ENCODE measurements at regions not wholly inside any gene's neighbourhood (a gene's known extent, or its start where the extent isn't known, plus 50 kb on each side); places are given as distances from the start of the nearest gene placed in this dataset.

DNA sequence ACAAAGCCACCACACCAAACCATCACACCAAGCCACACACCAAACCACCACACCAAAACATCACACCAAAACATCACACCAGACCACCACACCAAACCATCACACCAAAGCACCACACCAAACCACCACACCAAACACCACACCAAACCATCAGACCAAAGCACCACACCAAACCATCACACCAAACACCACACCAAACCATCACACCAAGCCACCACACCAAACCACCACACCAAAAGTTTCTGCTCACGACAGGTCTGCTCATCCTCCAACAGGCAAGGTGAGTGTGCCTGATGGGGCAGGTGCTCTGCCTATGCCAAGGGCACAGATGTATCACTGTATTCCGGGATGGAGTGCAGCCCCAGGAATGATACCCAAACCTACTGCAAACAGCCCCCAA is 87.9 kb upstream of the FSTL4 start:
- Histone ChIP-seq H3K4me3 (no peak overlapping the region), H3K9me3 (no peaks in the 10 kb centered on the region), H3K36me3 (no peaks in the 10 kb centered on the region), H3K27ac (no peak overlapping the region), H3K27me3 (no peaks in the 10 kb centered on the region), H3K4me1 (no peaks in the 10 kb centered on the region)
- intact Hi-C loops (cut with DNase I) = no loop called here
- TF ChIP-seq, protein P1, sequence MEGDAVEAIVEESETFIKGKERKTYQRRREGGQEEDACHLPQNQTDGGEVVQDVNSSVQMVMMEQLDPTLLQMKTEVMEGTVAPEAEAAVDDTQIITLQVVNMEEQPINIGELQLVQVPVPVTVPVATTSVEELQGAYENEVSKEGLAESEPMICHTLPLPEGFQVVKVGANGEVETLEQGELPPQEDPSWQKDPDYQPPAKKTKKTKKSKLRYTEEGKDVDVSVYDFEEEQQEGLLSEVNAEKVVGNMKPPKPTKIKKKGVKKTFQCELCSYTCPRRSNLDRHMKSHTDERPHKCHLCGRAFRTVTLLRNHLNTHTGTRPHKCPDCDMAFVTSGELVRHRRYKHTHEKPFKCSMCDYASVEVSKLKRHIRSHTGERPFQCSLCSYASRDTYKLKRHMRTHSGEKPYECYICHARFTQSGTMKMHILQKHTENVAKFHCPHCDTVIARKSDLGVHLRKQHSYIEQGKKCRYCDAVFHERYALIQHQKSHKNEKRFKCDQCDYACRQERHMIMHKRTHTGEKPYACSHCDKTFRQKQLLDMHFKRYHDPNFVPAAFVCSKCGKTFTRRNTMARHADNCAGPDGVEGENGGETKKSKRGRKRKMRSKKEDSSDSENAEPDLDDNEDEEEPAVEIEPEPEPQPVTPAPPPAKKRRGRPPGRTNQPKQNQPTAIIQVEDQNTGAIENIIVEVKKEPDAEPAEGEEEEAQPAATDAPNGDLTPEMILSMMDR (IDR thresholded peaks at IDR 0.05) = no peak
- DNase-seq (ENCODE audit: low spot score in 2 of 2) = no peak

DNA sequence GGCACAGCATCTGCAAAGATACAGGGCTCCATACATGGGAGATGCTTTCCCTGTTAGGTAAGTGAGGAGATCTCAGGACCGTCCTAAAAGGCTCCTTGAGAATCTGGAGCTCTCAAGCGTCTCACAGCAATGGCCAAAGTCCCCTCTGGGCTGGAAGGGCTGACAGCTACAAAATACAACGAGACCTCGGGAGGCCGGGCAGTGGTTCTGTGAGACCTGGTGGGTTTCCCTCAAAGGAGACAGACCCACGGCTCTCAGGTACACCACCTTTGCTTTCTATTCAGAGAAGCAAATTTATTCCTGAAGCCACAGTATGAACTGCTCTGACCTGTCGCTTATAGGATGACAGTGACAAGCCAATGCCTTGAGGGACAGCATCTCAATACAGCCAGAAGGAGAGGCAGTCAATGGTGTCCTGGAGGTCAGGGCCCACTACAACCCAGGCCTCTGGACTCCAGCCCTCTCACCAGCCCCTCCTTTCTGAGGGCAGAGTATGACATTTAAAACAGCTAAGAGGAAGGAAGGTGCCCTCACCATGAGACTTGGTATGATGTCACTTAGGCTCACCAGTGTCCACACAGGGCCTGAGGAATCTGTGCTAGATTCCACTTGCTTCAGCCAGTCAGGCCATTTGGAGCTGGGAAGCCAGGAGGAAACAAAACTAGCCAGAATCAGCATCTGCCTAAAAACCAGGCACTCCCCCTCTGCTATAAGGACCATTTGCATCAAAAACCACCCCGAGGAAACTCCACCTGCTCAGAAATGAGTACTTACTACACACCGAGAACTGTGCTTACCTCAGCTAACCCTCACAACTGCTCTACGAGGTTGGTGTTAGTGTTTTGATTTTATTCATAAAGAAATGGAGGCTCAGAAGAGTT is 86.5 kb upstream of the FSTL4 start:
- no peak overlapping the region for H3K4me3 ChIP-seq
- H3K27me3 ChIP-seq = no peaks in the 10 kb centered on the region
- no peaks in the 10 kb centered on the region for H3K9me3 ChIP-seq
- intact Hi-C loops (cut with DNase I) = no loop called here
- DNase-seq (ENCODE audit: low spot score in 2 of 2) = peak in 1 of 2 donors; percentile 53
- H3K27ac ChIP-seq = no peak overlapping the region
- TF ChIP-seq, protein P1 (IDR thresholded peaks at IDR 0.05) = no peak
- H3K36me3 ChIP-seq = no peaks in the 10 kb centered on the region
- H3K4me1 ChIP-seq = no peaks in the 10 kb centered on the region

DNA sequence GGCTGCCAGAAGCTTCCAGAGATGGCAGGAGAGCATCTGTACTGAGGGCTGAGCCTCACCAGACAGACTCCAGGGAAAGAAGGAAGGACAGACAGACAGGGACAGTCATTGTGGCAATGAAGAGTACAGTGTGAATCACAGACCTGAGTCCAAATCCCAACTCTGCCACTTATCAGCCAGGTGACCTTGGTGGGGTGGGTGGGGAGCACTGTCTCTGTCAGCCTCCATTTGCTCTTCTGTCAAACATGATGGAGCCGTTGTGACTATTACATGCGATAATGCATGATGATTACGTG is 85.9 kb upstream of the FSTL4 start:
- no peak for DNase-seq (ENCODE audit: low spot score in 2 of 2)
- TF ChIP-seq, protein P1 (IDR thresholded peaks at IDR 0.05) = no peak
- Histone ChIP-seq H3K36me3 (no peaks in the 10 kb centered on the region), H3K27ac (no peak overlapping the region), H3K27me3 (no peaks in the 10 kb centered on the region), H3K4me3 (no peak overlapping the region), H3K9me3 (no peaks in the 10 kb centered on the region), H3K4me1 (no peaks in the 10 kb centered on the region)
- intact Hi-C loops (cut with DNase I) = no loop called here

DNA sequence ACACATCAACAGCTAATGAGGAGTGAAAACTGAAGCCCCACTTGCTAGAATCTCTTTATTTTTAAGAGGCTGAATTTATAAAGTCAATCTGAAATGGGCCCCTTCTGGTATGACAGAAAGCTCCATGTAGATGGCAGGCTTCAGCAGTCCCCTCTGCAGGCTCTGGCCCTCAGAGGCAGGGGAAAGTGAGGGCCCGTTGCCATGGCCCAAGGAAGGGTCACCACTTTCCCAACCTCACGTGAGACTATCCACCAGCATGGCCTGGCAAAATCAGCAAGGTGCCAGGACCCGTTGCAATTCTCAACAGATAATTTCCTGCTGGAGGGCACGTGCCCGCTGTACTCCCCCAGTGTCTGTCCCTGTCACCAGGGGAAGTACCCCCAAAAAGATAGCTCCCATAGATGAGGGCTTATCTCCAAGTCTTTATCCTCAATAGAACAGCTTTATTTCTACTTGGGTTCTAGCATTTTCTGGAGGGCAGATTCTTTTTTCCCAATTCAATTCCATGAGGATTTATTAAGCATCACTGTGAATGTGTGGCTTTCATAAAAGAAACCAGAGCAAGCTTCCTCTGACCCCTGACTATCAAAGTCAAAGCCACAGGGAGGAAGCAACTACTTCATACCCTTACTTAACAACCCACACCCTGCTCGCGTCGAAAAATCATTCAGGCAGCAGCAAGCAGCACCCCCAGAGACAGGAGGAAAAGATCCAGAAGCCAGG is 85.4 kb upstream of the FSTL4 start:
- no peaks in the 10 kb centered on the region for H3K4me1 ChIP-seq
- no peak overlapping the region for H3K4me3 ChIP-seq
- TF ChIP-seq, protein P1 (IDR thresholded peaks at IDR 0.05) = no peak
- DNase-seq (ENCODE audit: low spot score in 2 of 2) = peak in 1 of 2 donors; percentile 35
- H3K9me3 ChIP-seq = no peaks in the 10 kb centered on the region
- H3K27ac ChIP-seq = no peak overlapping the region
- no peaks in the 10 kb centered on the region for H3K27me3 ChIP-seq
- intact Hi-C loops (cut with DNase I) = no loop called here
- no peaks in the 10 kb centered on the region for H3K36me3 ChIP-seq

DNA sequence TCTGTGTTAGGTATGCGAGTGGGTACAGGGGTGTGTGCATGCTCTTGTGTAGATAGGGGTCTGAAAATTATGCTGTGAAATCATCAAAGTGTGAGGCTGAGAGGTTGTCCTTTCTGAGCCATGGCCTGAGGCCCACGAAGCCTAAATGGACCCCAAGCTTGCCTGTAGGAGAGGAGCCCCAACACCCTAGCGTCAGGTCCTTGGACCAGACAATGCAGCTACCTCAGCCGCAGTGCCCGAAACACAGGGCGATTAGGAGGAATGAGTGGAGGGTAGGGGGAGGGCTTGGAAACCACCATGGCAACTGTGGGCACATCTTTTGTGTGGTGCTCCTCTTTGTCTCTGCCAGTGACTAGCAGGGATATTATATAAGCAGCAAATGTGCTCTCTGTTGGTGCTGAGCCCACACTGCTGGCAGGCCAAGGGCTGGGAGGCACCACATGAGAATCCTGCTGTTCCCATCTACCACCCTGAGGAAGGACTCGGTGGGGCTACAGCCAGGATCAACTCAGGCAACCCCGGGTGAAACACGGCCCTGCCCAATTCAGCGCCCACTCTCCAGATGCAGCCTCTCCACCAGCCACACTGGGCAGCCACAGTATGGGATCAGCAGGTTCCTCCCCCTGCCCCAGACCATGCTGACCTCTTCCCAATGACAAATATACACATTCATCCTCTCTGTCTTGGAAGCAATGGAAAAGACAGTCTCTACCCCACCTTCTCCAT is 84.6 kb upstream of the FSTL4 start:
- intact Hi-C loops (cut with DNase I) = no loop called here
- H3K4me1 ChIP-seq = no peaks in the 10 kb centered on the region
- H3K9me3 ChIP-seq = no peaks in the 10 kb centered on the region
- H3K4me3 ChIP-seq = no peak overlapping the region
- TF ChIP-seq, protein P1 (IDR thresholded peaks at IDR 0.05) = no peak
- peak in 1 of 2 donors; percentile 40 for DNase-seq (ENCODE audit: low spot score in 2 of 2)
- H3K27ac ChIP-seq = no peak overlapping the region
- H3K27me3 ChIP-seq = no peaks in the 10 kb centered on the region
- no peaks in the 10 kb centered on the region for H3K36me3 ChIP-seq
